ENCODE measurements at regions not wholly inside any gene's neighbourhood (a gene's known extent, or its start where the extent isn't known, plus 50 kb on each side); places are given as distances from the start of the nearest gene placed in this dataset.
"Not testable (repeated sequence)": the region's sequence is repeated elsewhere in the genome, so short reads cannot be mapped to it uniquely, and the experiment has no call there.

GRCh38 chr6:71091956-71092355, 135.1 kb upstream of the B3GAT2 start:
- DNase-seq (ENCODE audit: low read depth), result no peak
- no peak overlapping the region for H3K4me3 ChIP-seq (ENCODE audit: low read length)
- TF ChIP-seq CTCF (conservative IDR thresholded peaks at IDR 0.05; ENCODE audit: low read depth, low read length), result no peak

GRCh38 chr6:71097264-71097663, 140.4 kb upstream of the B3GAT2 start:
- DNase-seq (ENCODE audit: low read depth); H3K4me3 ChIP-seq (ENCODE audit: low read length): not testable (repeated sequence)

GRCh38 chr6:71099649-71100048, 142.8 kb upstream of the B3GAT2 start:
- no peak for DNase-seq (ENCODE audit: low read depth)
- H3K4me3 ChIP-seq (ENCODE audit: low read length), result no peak overlapping the region
- no peak for TF ChIP-seq CTCF (conservative IDR thresholded peaks at IDR 0.05; ENCODE audit: low read depth, low read length)

GRCh38 chr6:71103130-71103529, 146.3 kb upstream of the B3GAT2 start:
- DNase-seq (ENCODE audit: low read depth), result no peak
- H3K4me3 ChIP-seq (ENCODE audit: low read length), result no peak overlapping the region
- TF ChIP-seq CTCF (conservative IDR thresholded peaks at IDR 0.05; ENCODE audit: low read depth, low read length), result no peak

GRCh38 chr6:71103641-71104040, 146.8 kb upstream of the B3GAT2 start:
- TF ChIP-seq CTCF (conservative IDR thresholded peaks at IDR 0.05; ENCODE audit: low read depth, low read length), result no peak
- no peak overlapping the region for H3K4me3 ChIP-seq (ENCODE audit: low read length)
- no peak for DNase-seq (ENCODE audit: low read depth)

GRCh38 chr6:71106276-71106675, 149.4 kb upstream of the B3GAT2 start:
- TF ChIP-seq CTCF (conservative IDR thresholded peaks at IDR 0.05; ENCODE audit: low read depth, low read length), result no peak
- DNase-seq (ENCODE audit: low read depth), result no peak
- H3K4me3 ChIP-seq (ENCODE audit: low read length), result no peak overlapping the region

- TF ChIP-seq CTCF (conservative IDR thresholded peaks at IDR 0.05; ENCODE audit: low read depth, low read length), result no peak
- peak; percentile 67 for DNase-seq (ENCODE audit: low read depth)
- peak overlapping the region; percentile 9 for H3K4me3 ChIP-seq (ENCODE audit: low read length)
Observed at GRCh38 chr6:71107911-71108420, 151.1 kb upstream of the B3GAT2 start.

- TF ChIP-seq CTCF (conservative IDR thresholded peaks at IDR 0.05; ENCODE audit: low read depth, low read length), result no peak
- no peak for DNase-seq (ENCODE audit: low read depth)
- no peak overlapping the region for H3K4me3 ChIP-seq (ENCODE audit: low read length)
Observed at GRCh38 chr6:71114544-71114943, 157.7 kb upstream of the B3GAT2 start.

Data from retinal pigment epithelial cell (primary cell).